ENCODE measurements at regions not wholly inside any gene's neighbourhood (a gene's known extent, or its start where the extent isn't known, plus 50 kb on each side); places are given as distances from the start of the nearest gene placed in this dataset.

- TF ChIP-seq CTCF (IDR thresholded peaks at IDR 0.05; ENCODE audit: low read depth, low read length) = no peak
Measured at GRCh38 chr6:144947398-144947976, 662.4 kb downstream of the UTRN start.

GRCh38 chr6:144951730-144952437, 666.7 kb downstream of the UTRN start:
- DNase-seq (ENCODE audit: extremely low read depth, low read depth) = no peak
- TF ChIP-seq CTCF (IDR thresholded peaks at IDR 0.05; ENCODE audit: low read depth, low read length) = no peak

More at GRCh38 chr6:144947398-144947976, 662.4 kb downstream of the UTRN start:
- no peak for DNase-seq (ENCODE audit: extremely low read depth, low read depth)

- TF ChIP-seq CTCF (IDR thresholded peaks at IDR 0.05; ENCODE audit: low read depth, low read length) = no peak
- DNase-seq (ENCODE audit: extremely low read depth, low read depth) = no peak
Measured at GRCh38 chr6:144952456-144953240, 667.5 kb downstream of the UTRN start.

- no peak for DNase-seq (ENCODE audit: extremely low read depth, low read depth)
- TF ChIP-seq CTCF (IDR thresholded peaks at IDR 0.05; ENCODE audit: low read depth, low read length) = no peak
Measured at GRCh38 chr6:144953552-144954240, 668.6 kb downstream of the UTRN start.

GRCh38 chr6:144954241-144954556, 669.1 kb downstream of the UTRN start:
- TF ChIP-seq CTCF (IDR thresholded peaks at IDR 0.05; ENCODE audit: low read depth, low read length) = no peak
- no peak for DNase-seq (ENCODE audit: extremely low read depth, low read depth)

- TF ChIP-seq CTCF (IDR thresholded peaks at IDR 0.05; ENCODE audit: low read depth, low read length) = no peak
- no peak for DNase-seq (ENCODE audit: extremely low read depth, low read depth)
Measured at GRCh38 chr6:144955392-144955791, 670.3 kb downstream of the UTRN start.

Measured in AG09319 (cell line).